ENCODE measurements at regions not wholly inside any gene's neighbourhood (a gene's known extent, or its start where the extent isn't known, plus 50 kb on each side); places are given as distances from the start of the nearest gene placed in this dataset.

DNA sequence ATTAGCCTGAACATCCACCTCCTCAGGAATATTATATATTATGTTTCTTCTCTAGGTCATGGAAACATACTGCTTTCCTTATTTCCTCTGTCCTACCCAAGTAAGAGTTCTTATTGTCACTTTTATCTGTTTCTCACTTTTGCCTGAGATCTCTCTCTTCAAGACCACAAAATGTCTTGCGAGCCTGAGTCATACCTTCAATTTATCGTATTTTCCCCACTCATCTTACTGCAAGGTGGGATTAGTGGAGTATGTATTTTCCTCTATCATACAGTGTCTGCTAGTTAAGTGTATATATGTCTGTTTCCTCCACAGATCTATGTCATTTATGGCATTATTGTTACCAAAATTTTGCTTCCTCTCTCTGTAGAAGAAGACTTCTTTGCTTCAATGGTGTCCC is 124.5 kb downstream of the EIF4E start:
- Mint-ChIP-seq H3K4me3 (no peak overlapping the region), H3K4me1 (ENCODE audit: low read depth) (peaks cover 4% of the 10 kb centered on the region; the same call in 1 of the 2 replicates), H3K36me3 (ENCODE audit: low read depth) (no peaks in the 10 kb centered on the region), H3K9me3 (no peaks in the 10 kb centered on the region), H3K27me3 (ENCODE audit: insufficient read depth) (peaks cover 7% of the 10 kb centered on the region), H3K27ac (no peak overlapping the region)
- DNase-seq: no peak
- TF ChIP-seq, protein P1, sequence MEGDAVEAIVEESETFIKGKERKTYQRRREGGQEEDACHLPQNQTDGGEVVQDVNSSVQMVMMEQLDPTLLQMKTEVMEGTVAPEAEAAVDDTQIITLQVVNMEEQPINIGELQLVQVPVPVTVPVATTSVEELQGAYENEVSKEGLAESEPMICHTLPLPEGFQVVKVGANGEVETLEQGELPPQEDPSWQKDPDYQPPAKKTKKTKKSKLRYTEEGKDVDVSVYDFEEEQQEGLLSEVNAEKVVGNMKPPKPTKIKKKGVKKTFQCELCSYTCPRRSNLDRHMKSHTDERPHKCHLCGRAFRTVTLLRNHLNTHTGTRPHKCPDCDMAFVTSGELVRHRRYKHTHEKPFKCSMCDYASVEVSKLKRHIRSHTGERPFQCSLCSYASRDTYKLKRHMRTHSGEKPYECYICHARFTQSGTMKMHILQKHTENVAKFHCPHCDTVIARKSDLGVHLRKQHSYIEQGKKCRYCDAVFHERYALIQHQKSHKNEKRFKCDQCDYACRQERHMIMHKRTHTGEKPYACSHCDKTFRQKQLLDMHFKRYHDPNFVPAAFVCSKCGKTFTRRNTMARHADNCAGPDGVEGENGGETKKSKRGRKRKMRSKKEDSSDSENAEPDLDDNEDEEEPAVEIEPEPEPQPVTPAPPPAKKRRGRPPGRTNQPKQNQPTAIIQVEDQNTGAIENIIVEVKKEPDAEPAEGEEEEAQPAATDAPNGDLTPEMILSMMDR (IDR thresholded peaks at IDR 0.05): no peak

DNA sequence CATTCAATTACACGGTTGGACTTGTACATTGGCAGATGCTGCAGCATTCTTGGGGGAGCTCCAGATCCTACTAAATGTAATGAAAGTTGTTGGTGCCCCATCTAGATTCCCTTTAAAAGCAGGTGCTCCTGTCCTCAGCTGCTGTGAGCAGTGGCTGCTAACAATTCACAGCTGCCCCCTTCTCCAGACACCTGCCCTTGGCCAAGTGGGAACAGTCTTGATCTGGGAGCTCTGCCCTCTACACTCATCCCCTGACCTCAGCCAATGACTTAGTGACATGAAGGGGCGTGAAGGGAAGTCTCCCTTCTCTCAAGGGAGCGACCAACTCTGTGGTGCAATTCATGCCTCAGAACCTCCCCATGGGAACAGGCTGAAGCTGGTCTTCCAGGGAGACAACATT is 125.7 kb downstream of the EIF4E start:
- H3K27me3 Mint-ChIP-seq (ENCODE audit: insufficient read depth): peaks cover 7% of the 10 kb centered on the region
- peaks cover 4% of the 10 kb centered on the region; the same call in 1 of the 2 replicates for H3K4me1 Mint-ChIP-seq (ENCODE audit: low read depth)
- TF ChIP-seq, protein P1 (IDR thresholded peaks at IDR 0.05): no peak
- DNase-seq: no peak
- no peaks in the 10 kb centered on the region for H3K36me3 Mint-ChIP-seq (ENCODE audit: low read depth)
- no peaks in the 10 kb centered on the region for H3K9me3 Mint-ChIP-seq
- no peak overlapping the region for H3K27ac Mint-ChIP-seq
- no peak overlapping the region for H3K4me3 Mint-ChIP-seq

DNA sequence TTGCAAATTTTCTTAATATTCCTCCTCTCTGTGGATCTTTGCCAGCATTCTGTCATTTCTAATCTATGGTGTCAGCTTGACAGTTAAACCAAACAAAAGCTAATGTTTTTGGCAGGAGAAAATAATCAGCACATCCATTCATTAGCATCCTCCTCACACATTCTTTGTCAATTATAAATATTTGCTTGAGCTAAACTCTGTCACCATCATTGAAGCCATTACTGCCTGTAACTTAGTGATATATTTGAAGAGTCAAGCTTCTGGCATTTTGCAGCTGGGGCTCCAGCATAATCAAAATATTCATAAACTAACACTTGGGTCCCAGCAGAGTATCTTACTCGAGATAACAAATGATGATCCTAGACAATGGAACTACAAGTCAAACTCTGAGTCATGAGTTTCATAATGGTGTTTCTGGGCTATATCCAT is 126.1 kb downstream of the EIF4E start:
- no peak for DNase-seq
- H3K36me3 Mint-ChIP-seq (ENCODE audit: low read depth): no peaks in the 10 kb centered on the region
- peaks cover 4% of the 10 kb centered on the region; the same call in 1 of the 2 replicates for H3K4me1 Mint-ChIP-seq (ENCODE audit: low read depth)
- no peaks in the 10 kb centered on the region for H3K9me3 Mint-ChIP-seq
- H3K4me3 Mint-ChIP-seq: no peak overlapping the region
- TF ChIP-seq, protein P1 (IDR thresholded peaks at IDR 0.05): no peak
- peaks cover 8% of the 10 kb centered on the region for H3K27me3 Mint-ChIP-seq (ENCODE audit: insufficient read depth)
- H3K27ac Mint-ChIP-seq: no peak overlapping the region

DNA sequence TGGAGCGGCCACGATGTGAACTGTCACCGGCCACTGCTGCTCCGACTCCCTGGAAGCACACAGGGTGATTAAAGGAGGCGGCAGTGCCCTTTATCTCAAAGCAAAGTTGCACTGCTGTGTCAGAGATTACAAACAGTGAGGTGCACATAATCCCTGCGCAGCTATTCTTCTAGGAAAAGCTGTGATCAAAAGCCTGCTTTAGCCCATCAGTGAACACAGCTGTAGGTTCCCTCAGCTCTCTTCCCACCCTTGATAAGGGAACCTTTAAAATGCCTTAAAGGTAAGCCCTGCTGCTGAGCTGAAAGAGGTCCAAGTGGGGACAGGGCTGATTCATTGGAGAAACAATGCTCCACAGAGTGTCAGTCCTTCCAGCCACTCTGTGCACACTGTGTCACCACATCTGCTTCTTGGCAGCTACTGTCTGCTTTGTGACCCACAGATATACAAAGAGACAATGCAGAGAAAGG is 127.6 kb downstream of the EIF4E start:
- H3K36me3 Mint-ChIP-seq (ENCODE audit: low read depth): no peaks in the 10 kb centered on the region
- H3K4me3 Mint-ChIP-seq: no peak overlapping the region
- no peak for DNase-seq
- TF ChIP-seq, protein P1 (IDR thresholded peaks at IDR 0.05): no peak
- peaks cover 13% of the 10 kb centered on the region for H3K27me3 Mint-ChIP-seq (ENCODE audit: insufficient read depth)
- H3K9me3 Mint-ChIP-seq: no peaks in the 10 kb centered on the region
- peaks cover 4% of the 10 kb centered on the region; the same call in 1 of the 2 replicates for H3K4me1 Mint-ChIP-seq (ENCODE audit: low read depth)
- H3K27ac Mint-ChIP-seq: no peak overlapping the region

DNA sequence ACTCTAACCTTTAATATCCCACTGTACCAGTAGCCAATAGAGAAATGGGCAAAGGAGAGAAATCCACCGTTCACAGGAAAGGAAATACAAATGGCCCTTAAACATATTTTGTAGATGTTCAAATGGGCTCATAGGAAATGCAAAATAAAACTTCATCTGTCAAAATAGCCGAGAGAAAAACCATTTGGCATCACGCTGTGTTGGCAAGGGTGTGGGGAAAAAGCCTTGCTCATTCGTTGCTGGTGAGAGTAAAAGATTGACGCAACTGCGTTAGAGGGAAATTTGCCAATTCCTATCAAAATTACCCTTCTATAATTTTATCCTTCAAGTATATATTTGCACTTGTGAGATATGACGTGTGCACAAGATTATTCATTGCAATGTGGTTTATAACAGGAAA is 131.9 kb downstream of the EIF4E start:
- no peak overlapping the region for H3K4me3 Mint-ChIP-seq
- no peak for DNase-seq
- no peaks in the 10 kb centered on the region for H3K9me3 Mint-ChIP-seq
- H3K36me3 Mint-ChIP-seq (ENCODE audit: low read depth): no peaks in the 10 kb centered on the region
- H3K4me1 Mint-ChIP-seq (ENCODE audit: low read depth): peaks cover 4% of the 10 kb centered on the region; the same call in 1 of the 2 replicates
- H3K27ac Mint-ChIP-seq: no peak overlapping the region
- H3K27me3 Mint-ChIP-seq (ENCODE audit: insufficient read depth): peaks cover 13% of the 10 kb centered on the region
- TF ChIP-seq, protein P1 (IDR thresholded peaks at IDR 0.05): no peak

Measured in HFFc6 (cell line).